ENCODE measurements at regions not wholly inside any gene's neighbourhood (a gene's known extent, or its start where the extent isn't known, plus 50 kb on each side); places are given as distances from the start of the nearest gene placed in this dataset.

DNA sequence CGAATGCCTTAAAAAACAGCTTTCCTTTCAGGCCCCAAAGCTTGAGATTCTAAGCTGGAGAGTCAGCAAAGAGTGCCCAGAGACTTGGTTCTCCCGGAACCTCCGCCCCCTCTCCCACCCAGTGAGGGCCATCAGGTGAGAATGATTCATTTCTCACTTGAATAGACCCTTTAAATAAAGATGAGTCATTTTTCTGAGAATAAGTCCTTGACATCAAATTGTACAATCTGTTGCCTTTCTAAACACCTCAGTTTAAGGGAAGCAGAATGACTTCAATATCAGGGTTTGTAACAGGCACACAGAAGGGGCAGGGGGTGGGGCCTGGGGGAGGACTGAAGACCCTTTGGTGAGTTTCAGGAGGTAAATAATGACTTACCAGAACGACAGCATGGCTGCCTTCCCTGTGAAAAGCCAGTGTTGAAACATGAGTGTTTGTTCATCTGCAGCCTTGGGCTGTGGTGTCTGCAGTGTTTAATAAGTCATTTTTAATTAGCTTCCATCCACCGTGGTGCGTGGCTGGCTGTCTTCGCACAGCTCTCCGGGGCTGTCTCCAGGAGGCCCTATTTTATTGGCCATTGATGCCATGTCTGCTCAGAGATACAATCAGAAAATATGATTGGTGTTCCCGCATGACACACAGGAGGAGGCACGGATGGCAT, 134.9 kb upstream of the ZNF236 start:
- intact Hi-C loops (cut with DNase I; ENCODE audit: low total_unique reads), result no loop called here

DNA sequence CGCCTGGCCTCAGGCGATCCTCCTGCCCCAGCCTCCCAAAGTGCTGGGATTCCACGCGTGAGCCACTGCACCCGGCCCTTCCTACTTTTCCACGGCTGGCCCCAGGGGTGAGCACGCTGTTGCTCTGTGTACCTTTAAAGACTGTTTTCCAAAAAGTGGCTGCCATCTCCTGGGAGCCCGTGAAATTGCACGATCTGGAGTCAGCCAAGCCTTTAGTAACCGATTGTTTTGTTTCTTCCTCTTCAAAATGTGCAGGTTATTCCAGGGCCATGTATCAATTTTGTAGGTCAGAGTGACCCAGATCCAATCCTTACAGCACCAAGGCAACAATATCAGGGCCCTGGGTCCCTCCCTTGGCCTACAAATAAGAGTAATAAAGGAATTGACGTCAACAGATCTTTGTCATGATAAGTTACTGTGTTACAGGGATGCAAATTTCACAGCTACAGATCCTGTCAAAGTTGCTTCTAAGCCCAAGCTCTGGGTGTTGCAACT, 135.6 kb upstream of the ZNF236 start:
- Histone ChIP-seq H3K27ac (no peak overlapping the region), H3K27me3 (peaks cover 0 to 32% of the 10 kb centered on the region in 2 donors), H3K4me3 (no peak overlapping the region), H3K36me3 (no peaks in the 10 kb centered on the region), H3K4me1 (no peaks in the 10 kb centered on the region), H3K9me3 (no peaks in the 10 kb centered on the region)
- TF ChIP-seq, protein P1, sequence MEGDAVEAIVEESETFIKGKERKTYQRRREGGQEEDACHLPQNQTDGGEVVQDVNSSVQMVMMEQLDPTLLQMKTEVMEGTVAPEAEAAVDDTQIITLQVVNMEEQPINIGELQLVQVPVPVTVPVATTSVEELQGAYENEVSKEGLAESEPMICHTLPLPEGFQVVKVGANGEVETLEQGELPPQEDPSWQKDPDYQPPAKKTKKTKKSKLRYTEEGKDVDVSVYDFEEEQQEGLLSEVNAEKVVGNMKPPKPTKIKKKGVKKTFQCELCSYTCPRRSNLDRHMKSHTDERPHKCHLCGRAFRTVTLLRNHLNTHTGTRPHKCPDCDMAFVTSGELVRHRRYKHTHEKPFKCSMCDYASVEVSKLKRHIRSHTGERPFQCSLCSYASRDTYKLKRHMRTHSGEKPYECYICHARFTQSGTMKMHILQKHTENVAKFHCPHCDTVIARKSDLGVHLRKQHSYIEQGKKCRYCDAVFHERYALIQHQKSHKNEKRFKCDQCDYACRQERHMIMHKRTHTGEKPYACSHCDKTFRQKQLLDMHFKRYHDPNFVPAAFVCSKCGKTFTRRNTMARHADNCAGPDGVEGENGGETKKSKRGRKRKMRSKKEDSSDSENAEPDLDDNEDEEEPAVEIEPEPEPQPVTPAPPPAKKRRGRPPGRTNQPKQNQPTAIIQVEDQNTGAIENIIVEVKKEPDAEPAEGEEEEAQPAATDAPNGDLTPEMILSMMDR (IDR thresholded peaks at IDR 0.05), result peak; percentile 31 to 46
- intact Hi-C loops (cut with DNase I; ENCODE audit: low total_unique reads), result no loop called here
- DNase-seq, result peak; percentile 68 to 76

More for the DNA sequence above, 134.9 kb upstream of the ZNF236 start:
- TF ChIP-seq, protein P1 (IDR thresholded peaks at IDR 0.05), result no peak
- no peak overlapping the region for H3K27ac ChIP-seq
- H3K36me3 ChIP-seq, result no peaks in the 10 kb centered on the region
- H3K4me3 ChIP-seq, result no peak overlapping the region
- H3K9me3 ChIP-seq, result no peaks in the 10 kb centered on the region
- no peak for DNase-seq
- no peaks in the 10 kb centered on the region for H3K4me1 ChIP-seq
- H3K27me3 ChIP-seq, result peaks cover 0 to 32% of the 10 kb centered on the region in 2 donors

DNA sequence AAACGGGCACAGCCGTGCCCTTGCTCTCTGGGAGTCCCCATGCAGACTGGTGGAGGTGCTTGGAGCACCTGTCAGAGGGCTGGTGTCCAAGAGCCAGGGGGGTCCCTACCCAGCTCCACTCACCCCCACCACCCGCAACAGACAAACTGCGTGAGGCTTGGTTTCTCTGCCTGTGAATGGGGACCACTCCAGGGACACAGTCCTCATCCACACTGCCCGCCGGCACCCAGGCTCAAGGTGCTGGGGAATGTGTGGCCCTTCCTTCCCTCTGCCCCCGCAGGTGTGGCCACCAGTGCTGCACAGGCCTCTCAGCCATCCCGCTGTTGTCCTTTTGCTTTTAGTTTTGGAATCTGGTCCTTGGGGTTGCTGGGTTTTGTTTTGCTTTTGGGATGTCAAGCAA, 136.5 kb upstream of the ZNF236 start:
- H3K27ac ChIP-seq, result no peak overlapping the region
- H3K36me3 ChIP-seq, result no peaks in the 10 kb centered on the region
- intact Hi-C loops (cut with DNase I; ENCODE audit: low total_unique reads), result no loop called here
- no peak for DNase-seq
- no peaks in the 10 kb centered on the region for H3K4me1 ChIP-seq
- H3K9me3 ChIP-seq, result no peaks in the 10 kb centered on the region
- H3K4me3 ChIP-seq, result no peak overlapping the region
- peaks cover 0 to 32% of the 10 kb centered on the region in 2 donors for H3K27me3 ChIP-seq
- TF ChIP-seq, protein P1 (IDR thresholded peaks at IDR 0.05), result no peak

- H3K9me3 ChIP-seq, result no peaks in the 10 kb centered on the region
- no peak for DNase-seq
- H3K4me3 ChIP-seq, result no peak overlapping the region
- H3K27me3 ChIP-seq, result peaks cover 0 to 32% of the 10 kb centered on the region in 2 donors
- H3K27ac ChIP-seq, result no peak overlapping the region
- TF ChIP-seq, protein P1 (IDR thresholded peaks at IDR 0.05), result no peak
- H3K36me3 ChIP-seq, result no peaks in the 10 kb centered on the region
- intact Hi-C loops (cut with DNase I; ENCODE audit: low total_unique reads), result no loop called here
- H3K4me1 ChIP-seq, result no peaks in the 10 kb centered on the region
These were observed 137.0 kb upstream of the ZNF236 start for GRCh38 chr18:76685402-76685801.

DNA sequence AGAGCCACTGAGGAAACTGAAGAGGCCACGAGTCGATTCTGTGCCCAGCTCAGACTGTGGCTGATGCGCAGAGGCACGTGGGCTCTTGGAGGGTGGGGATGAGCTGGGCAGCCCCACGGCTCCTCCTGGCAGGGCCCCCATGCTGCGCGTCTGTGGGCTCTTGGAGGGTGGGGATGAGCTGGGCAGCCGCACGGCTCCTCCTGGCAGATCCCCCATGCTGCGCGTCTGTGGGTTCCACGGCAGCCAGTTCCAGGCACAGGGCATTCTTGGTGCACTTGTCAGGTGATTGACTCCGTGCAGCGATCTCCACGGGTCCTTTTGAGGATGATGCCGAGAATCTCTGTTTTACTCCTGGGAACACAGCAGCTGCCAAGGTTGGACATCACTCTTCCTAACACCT, 138.1 kb upstream of the ZNF236 start:
- no peak for DNase-seq
- Histone ChIP-seq H3K9me3 (no peaks in the 10 kb centered on the region), H3K27me3 (peaks cover 0 to 29% of the 10 kb centered on the region in 2 donors), H3K4me3 (no peak overlapping the region), H3K36me3 (no peaks in the 10 kb centered on the region), H3K4me1 (no peaks in the 10 kb centered on the region), H3K27ac (no peak overlapping the region)
- TF ChIP-seq, protein P1 (IDR thresholded peaks at IDR 0.05), result no peak
- intact Hi-C loops (cut with DNase I; ENCODE audit: low total_unique reads), result no loop called here

All from tibial artery (tissue), 4 donors.